MM.1S (cell line): ENCODE measurements at regions not wholly inside any gene's neighbourhood (a gene's known extent, or its start where the extent isn't known, plus 50 kb on each side); places are given as distances from the start of the nearest gene placed in this dataset.

ENCODE experiments used
- CTCF ChIP-seq: fragments of 300-600 bp; sonication (generic); IDR thresholded peaks from 2 replicates; pipeline ENCODE4 v1.5.1; 2016; ENCODE audit warnings: antibody characterized with exemption, low read length, mixed read lengths
- EZH2 ChIP-seq: fragments of 300-600 bp; sonication (generic); optimal IDR thresholded peaks from 2 replicates; pipeline ENCODE3; 2017; ENCODE audit warnings: low read depth, mild to moderate bottlenecking, antibody characterized with exemption, low read length, mixed read lengths

GRCh38 chr10:15439341-15439842, 68.3 kb upstream of the FAM171A1 start:
- TF ChIP-seq CTCF (no peak), EZH2 (no peak)
